ENCODE measurements at regions not wholly inside any gene's neighbourhood (a gene's known extent, or its start where the extent isn't known, plus 50 kb on each side); places are given as distances from the start of the nearest gene placed in this dataset.

DNA sequence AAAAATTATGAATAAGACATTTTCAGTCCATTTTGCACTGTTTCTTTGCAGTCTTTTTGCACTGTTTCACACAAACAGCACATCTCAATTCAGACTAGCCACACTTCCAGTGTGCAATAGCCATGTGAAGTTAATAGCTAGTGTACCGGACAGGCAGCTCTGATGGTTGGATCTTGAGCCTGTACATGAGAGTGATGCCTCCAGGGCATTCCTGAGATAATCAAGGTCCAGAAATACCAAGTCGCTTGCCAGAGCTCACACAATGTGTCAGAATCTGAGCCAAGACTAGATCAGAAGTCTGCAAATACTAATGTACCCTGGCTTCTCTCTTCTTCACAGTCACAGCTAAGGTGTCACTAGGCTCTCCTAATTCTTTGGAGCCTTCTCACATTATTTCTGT, 180.2 kb downstream of the OSR1 start:
- no peak for TF ChIP-seq GABPA (IDR thresholded peaks at IDR 0.05; ENCODE audit: low read depth)
- TF ChIP-seq, protein P1, sequence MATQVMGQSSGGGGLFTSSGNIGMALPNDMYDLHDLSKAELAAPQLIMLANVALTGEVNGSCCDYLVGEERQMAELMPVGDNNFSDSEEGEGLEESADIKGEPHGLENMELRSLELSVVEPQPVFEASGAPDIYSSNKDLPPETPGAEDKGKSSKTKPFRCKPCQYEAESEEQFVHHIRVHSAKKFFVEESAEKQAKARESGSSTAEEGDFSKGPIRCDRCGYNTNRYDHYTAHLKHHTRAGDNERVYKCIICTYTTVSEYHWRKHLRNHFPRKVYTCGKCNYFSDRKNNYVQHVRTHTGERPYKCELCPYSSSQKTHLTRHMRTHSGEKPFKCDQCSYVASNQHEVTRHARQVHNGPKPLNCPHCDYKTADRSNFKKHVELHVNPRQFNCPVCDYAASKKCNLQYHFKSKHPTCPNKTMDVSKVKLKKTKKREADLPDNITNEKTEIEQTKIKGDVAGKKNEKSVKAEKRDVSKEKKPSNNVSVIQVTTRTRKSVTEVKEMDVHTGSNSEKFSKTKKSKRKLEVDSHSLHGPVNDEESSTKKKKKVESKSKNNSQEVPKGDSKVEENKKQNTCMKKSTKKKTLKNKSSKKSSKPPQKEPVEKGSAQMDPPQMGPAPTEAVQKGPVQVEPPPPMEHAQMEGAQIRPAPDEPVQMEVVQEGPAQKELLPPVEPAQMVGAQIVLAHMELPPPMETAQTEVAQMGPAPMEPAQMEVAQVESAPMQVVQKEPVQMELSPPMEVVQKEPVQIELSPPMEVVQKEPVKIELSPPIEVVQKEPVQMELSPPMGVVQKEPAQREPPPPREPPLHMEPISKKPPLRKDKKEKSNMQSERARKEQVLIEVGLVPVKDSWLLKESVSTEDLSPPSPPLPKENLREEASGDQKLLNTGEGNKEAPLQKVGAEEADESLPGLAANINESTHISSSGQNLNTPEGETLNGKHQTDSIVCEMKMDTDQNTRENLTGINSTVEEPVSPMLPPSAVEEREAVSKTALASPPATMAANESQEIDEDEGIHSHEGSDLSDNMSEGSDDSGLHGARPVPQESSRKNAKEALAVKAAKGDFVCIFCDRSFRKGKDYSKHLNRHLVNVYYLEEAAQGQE (IDR thresholded peaks at IDR 0.05; ENCODE audit: insufficient replicate concordance, low read depth): no peak
- no peak for TF ChIP-seq SPI1 (IDR thresholded peaks at IDR 0.05; ENCODE audit: borderline replicate concordance, low read depth)
- TF ChIP-seq POLR2AphosphoS5 (IDR thresholded peaks at IDR 0.05; ENCODE audit: low read depth): no peak
- TF ChIP-seq, protein P2, sequence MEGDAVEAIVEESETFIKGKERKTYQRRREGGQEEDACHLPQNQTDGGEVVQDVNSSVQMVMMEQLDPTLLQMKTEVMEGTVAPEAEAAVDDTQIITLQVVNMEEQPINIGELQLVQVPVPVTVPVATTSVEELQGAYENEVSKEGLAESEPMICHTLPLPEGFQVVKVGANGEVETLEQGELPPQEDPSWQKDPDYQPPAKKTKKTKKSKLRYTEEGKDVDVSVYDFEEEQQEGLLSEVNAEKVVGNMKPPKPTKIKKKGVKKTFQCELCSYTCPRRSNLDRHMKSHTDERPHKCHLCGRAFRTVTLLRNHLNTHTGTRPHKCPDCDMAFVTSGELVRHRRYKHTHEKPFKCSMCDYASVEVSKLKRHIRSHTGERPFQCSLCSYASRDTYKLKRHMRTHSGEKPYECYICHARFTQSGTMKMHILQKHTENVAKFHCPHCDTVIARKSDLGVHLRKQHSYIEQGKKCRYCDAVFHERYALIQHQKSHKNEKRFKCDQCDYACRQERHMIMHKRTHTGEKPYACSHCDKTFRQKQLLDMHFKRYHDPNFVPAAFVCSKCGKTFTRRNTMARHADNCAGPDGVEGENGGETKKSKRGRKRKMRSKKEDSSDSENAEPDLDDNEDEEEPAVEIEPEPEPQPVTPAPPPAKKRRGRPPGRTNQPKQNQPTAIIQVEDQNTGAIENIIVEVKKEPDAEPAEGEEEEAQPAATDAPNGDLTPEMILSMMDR (IDR thresholded peaks at IDR 0.05; ENCODE audit: insufficient read depth, low read length): no peak
- Histone ChIP-seq H3K27me3 (ENCODE audit: insufficient read depth, poor library complexity, severe bottlenecking) (no peaks in the 10 kb centered on the region), H3K27ac (replicated peaks) (no peak overlapping the region), H3K4me3 (replicated peaks; ENCODE audit: insufficient read depth, low read length) (no peak overlapping the region)
- no peak for DNase-seq (ENCODE audit: low read depth in 1 of 2, low spot score in 1 of 2)

DNA sequence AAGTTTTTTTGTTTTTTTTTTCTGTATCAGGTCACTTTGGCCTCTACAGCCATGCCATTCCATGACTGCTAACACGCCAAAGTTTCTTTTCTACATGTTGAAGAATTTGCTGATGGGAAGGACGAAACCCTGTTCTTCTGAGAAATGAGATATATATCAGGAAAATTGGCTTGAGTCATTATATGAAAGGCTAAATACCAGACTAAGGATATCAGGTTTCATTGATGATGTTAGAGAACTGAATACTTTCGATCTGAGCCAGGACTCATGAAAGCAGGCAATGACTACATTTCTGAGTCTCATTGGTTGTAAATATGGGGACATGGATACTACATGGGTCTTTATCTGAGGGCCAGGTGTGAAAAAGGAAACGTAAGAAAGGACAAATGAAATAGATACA, 181.4 kb downstream of the OSR1 start:
- Histone ChIP-seq H3K4me3 (replicated peaks; ENCODE audit: insufficient read depth, low read length) (no peak overlapping the region), H3K27ac (replicated peaks) (no peak overlapping the region), H3K27me3 (ENCODE audit: insufficient read depth, poor library complexity, severe bottlenecking) (no peaks in the 10 kb centered on the region)
- DNase-seq (ENCODE audit: low read depth in 1 of 2, low spot score in 1 of 2): no peak
- TF ChIP-seq POLR2AphosphoS5 (IDR thresholded peaks at IDR 0.05; ENCODE audit: low read depth) (no peak), GABPA (IDR thresholded peaks at IDR 0.05; ENCODE audit: low read depth) (no peak), SPI1 (IDR thresholded peaks at IDR 0.05; ENCODE audit: borderline replicate concordance, low read depth) (no peak)
- TF ChIP-seq, protein P1 (IDR thresholded peaks at IDR 0.05; ENCODE audit: insufficient replicate concordance, low read depth): no peak
- TF ChIP-seq, protein P2 (IDR thresholded peaks at IDR 0.05; ENCODE audit: insufficient read depth, low read length): no peak

DNA sequence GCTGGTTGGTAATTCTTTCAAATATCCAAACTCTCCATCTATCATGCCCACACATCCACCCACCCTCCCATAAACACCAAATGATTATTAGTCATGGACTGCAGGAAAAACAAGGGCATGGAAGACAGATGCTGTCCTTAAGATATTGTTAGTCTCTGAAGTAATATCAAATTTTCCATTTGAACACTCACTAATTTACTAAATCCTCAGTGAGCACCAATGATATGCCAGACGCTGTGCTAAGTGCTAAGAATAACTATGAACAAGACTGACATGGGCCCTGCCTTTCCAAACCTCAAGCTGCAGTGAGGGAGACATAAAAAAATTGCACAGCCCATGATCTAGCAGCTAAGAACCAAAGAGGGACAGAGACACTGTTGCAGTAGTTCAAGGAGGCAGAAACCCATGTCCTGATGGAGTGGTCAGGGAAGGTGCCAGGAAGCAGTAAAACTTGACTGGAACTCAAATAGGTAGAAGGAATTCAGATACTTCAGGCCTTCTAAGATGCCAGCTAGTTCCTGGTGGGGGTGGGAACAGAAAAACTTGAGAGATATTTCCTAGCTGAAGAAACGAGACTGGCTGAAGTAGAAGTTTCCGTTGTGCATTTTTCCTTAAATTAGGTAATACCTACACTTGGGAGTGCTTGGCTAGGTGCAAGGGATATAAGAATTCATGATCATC, 182.1 kb downstream of the OSR1 start:
- DNase-seq (ENCODE audit: low read depth in 1 of 2, low spot score in 1 of 2): no peak
- Histone ChIP-seq H3K27ac (replicated peaks) (no peak overlapping the region), H3K27me3 (ENCODE audit: insufficient read depth, poor library complexity, severe bottlenecking) (no peaks in the 10 kb centered on the region), H3K4me3 (replicated peaks; ENCODE audit: insufficient read depth, low read length) (no peak overlapping the region)
- TF ChIP-seq, protein P1 (IDR thresholded peaks at IDR 0.05; ENCODE audit: insufficient replicate concordance, low read depth): no peak
- TF ChIP-seq POLR2AphosphoS5 (IDR thresholded peaks at IDR 0.05; ENCODE audit: low read depth): no peak
